ENCODE measurements at regions not wholly inside any gene's neighbourhood (a gene's known extent, or its start where the extent isn't known, plus 50 kb on each side); places are given as distances from the start of the nearest gene placed in this dataset.

- DNase-seq (ENCODE audit: low read depth) = no peak
- no peaks in the 10 kb centered on the region for H3K27me3 ChIP-seq (ENCODE audit: control insufficient read depth, insufficient read depth, low read length)
- H3K36me3 ChIP-seq (ENCODE audit: control insufficient read depth, insufficient read depth, low read length) = no peaks in the 10 kb centered on the region
- no peak overlapping the region for H3K4me3 ChIP-seq (ENCODE audit: low read depth, low read length)
- no peak for TF ChIP-seq CTCF (IDR thresholded peaks at IDR 0.05; ENCODE audit: insufficient read depth, low read length, poor library complexity, severe bottlenecking)
Measured at GRCh38 chr2:217167531-217167930, 307.7 kb upstream of the TNP1 start.

GRCh38 chr2:217166241-217166850 is 306.5 kb upstream of the TNP1 start:
- no peak overlapping the region for H3K4me3 ChIP-seq (ENCODE audit: low read depth, low read length)
- H3K36me3 ChIP-seq (ENCODE audit: control insufficient read depth, insufficient read depth, low read length) = no peaks in the 10 kb centered on the region
- peak; percentile 23 for DNase-seq (ENCODE audit: low read depth)
- H3K27me3 ChIP-seq (ENCODE audit: control insufficient read depth, insufficient read depth, low read length) = no peaks in the 10 kb centered on the region
- peak; percentile 62 for TF ChIP-seq CTCF (IDR thresholded peaks at IDR 0.05; ENCODE audit: insufficient read depth, low read length, poor library complexity, severe bottlenecking)

- TF ChIP-seq CTCF (IDR thresholded peaks at IDR 0.05; ENCODE audit: insufficient read depth, low read length, poor library complexity, severe bottlenecking) = no peak
Measured at GRCh38 chr2:217165547-217165946, 305.7 kb upstream of the TNP1 start.

GRCh38 chr2:217163987-217164386 is 304.1 kb upstream of the TNP1 start:
- TF ChIP-seq CTCF (IDR thresholded peaks at IDR 0.05; ENCODE audit: insufficient read depth, low read length, poor library complexity, severe bottlenecking) = no peak
- H3K27me3 ChIP-seq (ENCODE audit: control insufficient read depth, insufficient read depth, low read length) = no peaks in the 10 kb centered on the region
- DNase-seq (ENCODE audit: low read depth) = no peak
- H3K4me3 ChIP-seq (ENCODE audit: low read depth, low read length) = no peak overlapping the region
- H3K36me3 ChIP-seq (ENCODE audit: control insufficient read depth, insufficient read depth, low read length) = no peaks in the 10 kb centered on the region

More at GRCh38 chr2:217165547-217165946, 305.7 kb upstream of the TNP1 start:
- H3K27me3 ChIP-seq (ENCODE audit: control insufficient read depth, insufficient read depth, low read length) = no peaks in the 10 kb centered on the region
- no peak overlapping the region for H3K4me3 ChIP-seq (ENCODE audit: low read depth, low read length)
- no peaks in the 10 kb centered on the region for H3K36me3 ChIP-seq (ENCODE audit: control insufficient read depth, insufficient read depth, low read length)
- DNase-seq (ENCODE audit: low read depth) = no peak

- DNase-seq (ENCODE audit: low read depth) = peak; percentile 61
- Histone ChIP-seq H3K36me3 (ENCODE audit: control insufficient read depth, insufficient read depth, low read length) (no peaks in the 10 kb centered on the region), H3K27me3 (ENCODE audit: control insufficient read depth, insufficient read depth, low read length) (no peaks in the 10 kb centered on the region), H3K4me3 (ENCODE audit: low read depth, low read length) (no peak overlapping the region)
- no peak for TF ChIP-seq CTCF (IDR thresholded peaks at IDR 0.05; ENCODE audit: insufficient read depth, low read length, poor library complexity, severe bottlenecking)
Measured at GRCh38 chr2:217162533-217162932, 302.7 kb upstream of the TNP1 start.
